ENCODE measurements at regions not wholly inside any gene's neighbourhood (a gene's known extent, or its start where the extent isn't known, plus 50 kb on each side); places are given as distances from the start of the nearest gene placed in this dataset.

DNA sequence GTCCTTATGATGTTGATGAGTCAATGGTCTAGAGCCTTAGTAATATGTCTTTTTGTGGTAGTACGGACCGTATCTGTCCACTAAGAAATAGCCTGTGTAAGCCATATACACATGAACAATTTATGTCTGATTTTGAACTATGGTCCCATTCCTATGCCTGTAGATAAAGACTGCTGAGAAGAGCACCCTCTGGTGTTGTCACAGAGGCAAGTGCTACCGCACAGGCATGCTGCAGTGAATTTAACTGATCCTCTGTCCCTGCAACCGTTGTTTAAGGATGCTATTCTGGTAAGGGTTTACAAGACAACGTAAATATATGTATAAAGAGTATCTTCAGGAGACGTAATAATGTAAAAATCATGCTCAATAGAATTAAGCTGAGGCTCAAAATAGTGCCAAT, 170.7 kb downstream of the UBE3A start:
- DNase-seq (no peak), ATAC-seq (no peak)
- intact Hi-C loops (cut with micrococcal nuclease), result no loop called here

Data from left ventricle myocardium superior (tissue), 1 donor.